Transverse colon (tissue), 4 donors: ENCODE measurements at regions not wholly inside any gene's neighbourhood (a gene's known extent, or its start where the extent isn't known, plus 50 kb on each side); places are given as distances from the start of the nearest gene placed in this dataset.

Experiments used
- EP300 ChIP-seq: sonication (generic); formaldehyde crosslinking; IDR thresholded peaks from one replicate; pipeline ENCODE4 v1.6.1; 2017; ENCODE audit warnings: antibody characterized with exemption, low read depth
- POLR2AphosphoS5 ChIP-seq, 3 donors: sonication (generic); formaldehyde crosslinking; IDR thresholded peaks; one replicate each; pipeline ENCODE4 v1.6.1; 2016; ENCODE audit warnings: antibody characterized with exemption in 3 of 3
- TF ChIP-seq, protein P1 (sequence below), 5 experiments: fragments of 200-600 bp in 3 of 5; fragments of 450-650 bp in 2 of 5; sonication (generic) in 3 of 5; IDR thresholded peaks; 1 replicate in 2 of 5; 2 replicates in 3 of 5; pipeline ENCODE4 v1.5.1; 2016 to 2017; ENCODE audit warnings: antibody characterized with exemption in 5 of 5, inconsistent platforms in 3 of 5, mild to moderate bottlenecking in 2 of 5, moderate library complexity in 1 of 5

- TF ChIP-seq, protein P1, sequence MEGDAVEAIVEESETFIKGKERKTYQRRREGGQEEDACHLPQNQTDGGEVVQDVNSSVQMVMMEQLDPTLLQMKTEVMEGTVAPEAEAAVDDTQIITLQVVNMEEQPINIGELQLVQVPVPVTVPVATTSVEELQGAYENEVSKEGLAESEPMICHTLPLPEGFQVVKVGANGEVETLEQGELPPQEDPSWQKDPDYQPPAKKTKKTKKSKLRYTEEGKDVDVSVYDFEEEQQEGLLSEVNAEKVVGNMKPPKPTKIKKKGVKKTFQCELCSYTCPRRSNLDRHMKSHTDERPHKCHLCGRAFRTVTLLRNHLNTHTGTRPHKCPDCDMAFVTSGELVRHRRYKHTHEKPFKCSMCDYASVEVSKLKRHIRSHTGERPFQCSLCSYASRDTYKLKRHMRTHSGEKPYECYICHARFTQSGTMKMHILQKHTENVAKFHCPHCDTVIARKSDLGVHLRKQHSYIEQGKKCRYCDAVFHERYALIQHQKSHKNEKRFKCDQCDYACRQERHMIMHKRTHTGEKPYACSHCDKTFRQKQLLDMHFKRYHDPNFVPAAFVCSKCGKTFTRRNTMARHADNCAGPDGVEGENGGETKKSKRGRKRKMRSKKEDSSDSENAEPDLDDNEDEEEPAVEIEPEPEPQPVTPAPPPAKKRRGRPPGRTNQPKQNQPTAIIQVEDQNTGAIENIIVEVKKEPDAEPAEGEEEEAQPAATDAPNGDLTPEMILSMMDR (IDR thresholded peaks at IDR 0.05) = no peak
- TF ChIP-seq POLR2AphosphoS5 (IDR thresholded peaks at IDR 0.05) = no peak
- TF ChIP-seq EP300 = no peak
These were observed 61.9 kb upstream of the CCL1 start for GRCh38 chr17:34424814-34425491.
